Endothelial cell of umbilical vein (primary cell): ENCODE measurements at regions not wholly inside any gene's neighbourhood (a gene's known extent, or its start where the extent isn't known, plus 50 kb on each side); places are given as distances from the start of the nearest gene placed in this dataset.

ENCODE experiments used
- EZH2 ChIP-seq: IDR thresholded peaks from 2 replicates; pipeline ENCODE4 v1.6.1; 2012; ENCODE audit warnings: borderline replicate concordance, low read depth, mild to moderate bottlenecking, moderate library complexity, low read length, inconsistent platforms; ENCODE audit not compliant: severe bottlenecking
- POLR2AphosphoS5 ChIP-seq: IDR thresholded peaks from 2 replicates; pipeline ENCODE4 v1.6.1; 2012; ENCODE audit warnings: low read depth, mild to moderate bottlenecking, control low read depth, low read length, moderate library complexity; ENCODE audit not compliant: insufficient read depth

- no peak for TF ChIP-seq POLR2AphosphoS5
- TF ChIP-seq EZH2 = no peak
Measured at GRCh38 chr18:43501099-43501498, 223.8 kb upstream of the SYT4 start.
